K562 (cell line): ENCODE measurements at regions not wholly inside any gene's neighbourhood (a gene's known extent, or its start where the extent isn't known, plus 50 kb on each side); places are given as distances from the start of the nearest gene placed in this dataset.

Experiments
- ATAC-seq: fragments of 200-7000 bp; cut with Tn5 transposase; 3 replicates; pipeline ENCODE4 v1.9.1; 2020; ENCODE audit warnings: moderate library complexity
- BruUV-seq: library from RNA; stranded (reverse); fragments of 400-500 nt; replicated peaks from 2 replicates; lab custom pipeline; 2021; lab: Mats Ljungman, UMichigan
- CTCF ChIA-PET: fragments of 300-600 bp; formaldehyde crosslinking; extraction: SDS; loops from one replicate; lab custom pipeline; 2021; ENCODE audit warnings: low intra/inter-chr PET ratio; lab: Yijun Ruan, JAX
- POLR2A ChIA-PET: fragments of 300-600, 350-650 bp; sonication (Branson Sonifier 250); formaldehyde crosslinking; extraction: SDS; loops from one replicate; lab custom pipeline; 2021; ENCODE audit warnings: antibody characterized with exemption, inconsistent platforms; lab: Yijun Ruan, JAX
- DNase-seq, 4 experiments: peaks; one replicate each; pipeline versions ENCODE4 v3.0.0 to v3.0.0-alpha.2; 2011 to 2018; ENCODE audit warnings: low spot score in 3 of 4, mixed read lengths in 3 of 4; ENCODE audit errors: extremely low read depth in 1 of 4
- FAIRE-seq: peaks from 2 replicates; lab custom pipeline; 2011; peaks lifted over from hg19 to GRCh38; lab: Jason Lieb, UNC
- H2AFZ ChIP-seq: 2 replicates; pipeline ENCODE4 v1.6.0; 2011; ENCODE audit warnings: low read depth, low read length, control low read depth, inconsistent platforms
- H3K27ac ChIP-seq: fragments of 200-600 bp; 3 replicates; pipeline ENCODE4 v1.8.0; 2011; ENCODE audit warnings: low read depth, mild to moderate bottlenecking, control low read depth, inconsistent platforms, low read length, moderate library complexity, mixed read lengths; ENCODE audit errors: extremely low read depth
- H3K27me3 ChIP-seq, 2 experiments: fragments of 300-600 bp in 1 of 2; 2 replicates in 1 of 2; 3 replicates in 1 of 2; pipeline versions ENCODE4 v1.6.0 to v1.8.0; 2011; ENCODE audit warnings: inconsistent platforms in 2 of 2, low read length in 2 of 2, mild to moderate bottlenecking in 1 of 2, mixed read lengths in 1 of 2, moderate library complexity in 1 of 2; ENCODE audit not compliant: control insufficient read depth in 2 of 2, insufficient read depth in 2 of 2
- H3K36me3 ChIP-seq: fragments of 300-600 bp; 3 replicates; pipeline ENCODE4 v1.8.0; 2011; ENCODE audit warnings: mild to moderate bottlenecking, low read length, inconsistent platforms; ENCODE audit not compliant: control insufficient read depth, insufficient read depth
- H3K4me1 ChIP-seq, 2 experiments: fragments of 200-600 bp in 1 of 2; replicated peaks in 1 of 2; 2 replicates in 1 of 2; 3 replicates in 1 of 2; pipeline versions ENCODE4 v1.5.1 to v1.8.0; 2011; ENCODE audit warnings: inconsistent platforms in 2 of 2, low read length in 2 of 2, mild to moderate bottlenecking in 1 of 2, mixed read lengths in 1 of 2, moderate library complexity in 1 of 2; ENCODE audit not compliant: control insufficient read depth in 2 of 2, insufficient read depth in 2 of 2
- H3K4me2 ChIP-seq: 2 replicates; pipeline ENCODE4 v1.6.1; 2011; ENCODE audit warnings: low read length, control low read depth, inconsistent platforms, mixed read lengths; ENCODE audit not compliant: insufficient read depth
- H3K4me3 ChIP-seq: fragments of 200-600 bp; sonication (generic), shearing (Covaris generic); 2 replicates; pipeline ENCODE4 v1.5.1; 2016; ENCODE audit warnings: control low read depth, inconsistent platforms
- H3K79me2 ChIP-seq: fragments of 200-600 bp; 3 replicates; pipeline ENCODE4 v1.8.0; 2011; ENCODE audit warnings: low read length, inconsistent platforms; ENCODE audit not compliant: control insufficient read depth, insufficient read depth
- H3K9ac ChIP-seq, 2 experiments: 2 replicates each; pipeline versions ENCODE4 v1.6.0 to v1.6.1; 2011; ENCODE audit warnings: low read depth in 2 of 2, low read length in 2 of 2, control low read depth in 1 of 2, inconsistent platforms in 1 of 2, mild to moderate bottlenecking in 1 of 2, mixed read lengths in 1 of 2; ENCODE audit not compliant: insufficient read depth in 1 of 2
- H3K9me1 ChIP-seq: one replicate; pipeline ENCODE4 v1.6.0; 2011; ENCODE audit warnings: inconsistent platforms, mild to moderate bottlenecking, low read length, moderate library complexity; ENCODE audit not compliant: control insufficient read depth, insufficient read depth
- H3K9me3 ChIP-seq: replicated peaks from 2 replicates; pipeline ENCODE4 v1.5.1; 2011; ENCODE audit warnings: low read depth, low read length, inconsistent platforms; ENCODE audit not compliant: control insufficient read depth, insufficient read depth
- H4K20me1 ChIP-seq: replicated peaks from 2 replicates; pipeline ENCODE4 v1.6.1; 2011; ENCODE audit warnings: low read length, inconsistent platforms, mixed read lengths; ENCODE audit not compliant: control insufficient read depth, insufficient read depth
- C11orf30 ChIP-seq: fragments of 450-650 bp; IDR thresholded peaks from 2 replicates; pipeline ENCODE4 v1.6.1; 2016; ENCODE audit warnings: low read depth, mild to moderate bottlenecking
- DACH1 ChIP-seq: fragments of 450-650 bp; IDR thresholded peaks from 2 replicates; pipeline ENCODE4 v1.6.1; 2018; ENCODE audit not compliant: partially characterized antibody
- E2F1 ChIP-seq: sonication (generic); formaldehyde crosslinking; IDR thresholded peaks from 2 replicates; pipeline ENCODE4 v1.8.1; 2023; ENCODE audit warnings: mild to moderate bottlenecking, missing genetic modification reagents, moderate library complexity
- EP400 ChIP-seq: fragments of 450-650 bp; IDR thresholded peaks from 2 replicates; pipeline ENCODE4 v1.6.1; 2017; ENCODE audit warnings: antibody characterized with exemption, mild to moderate bottlenecking, moderate library complexity
- ESRRB ChIP-seq: fragments of 250-450 bp; sonication (Bioruptor Pico); IDR thresholded peaks from 2 replicates; pipeline ENCODE4 v1.5.0; 2020; ENCODE audit warnings: mild to moderate bottlenecking, moderate library complexity, borderline replicate concordance
- FOSL1 ChIP-seq: fragments of 200-800 bp; sonication (Bioruptor generic); conservative IDR thresholded peaks from 2 replicates; pipeline ENCODE4 v1.6.1; 2016; ENCODE audit warnings: missing genetic modification characterization, missing compliant biosample characterization
- GABPA ChIP-seq: fragments of 200-800 bp; sonication (Bioruptor generic); conservative IDR thresholded peaks from 2 replicates; pipeline ENCODE4 v1.6.1; 2016; ENCODE audit warnings: low read depth, missing genetic modification characterization, missing compliant biosample characterization
- HDAC6 ChIP-seq: IDR thresholded peaks from 2 replicates; pipeline ENCODE4 v1.6.1; 2012; ENCODE audit warnings: low read depth, mild to moderate bottlenecking, control low read depth, inconsistent platforms, low read length, moderate library complexity
- HNRNPK ChIP-seq: fragments of 200-400 bp; formaldehyde crosslinking; IDR thresholded peaks from one replicate; pipeline ENCODE4 v1.6.1; 2018; ENCODE audit warnings: mild to moderate bottlenecking, low read depth, low read length; ENCODE audit not compliant: poor library complexity, severe bottlenecking
- MAX ChIP-seq: sonication (generic); formaldehyde crosslinking; IDR thresholded peaks from 2 replicates; pipeline ENCODE4 v1.9.0; 2022; ENCODE audit warnings: mild to moderate bottlenecking, missing genetic modification reagents
- NFYB ChIP-seq: IDR thresholded peaks from 2 replicates; pipeline ENCODE4 v1.6.1; 2011; ENCODE audit warnings: mild to moderate bottlenecking, moderate library complexity; ENCODE audit not compliant: insufficient read length; ENCODE audit errors: extremely low read depth
- POLR2A ChIP-seq: fragments of 450-650 bp; conservative IDR thresholded peaks from 2 replicates; pipeline ENCODE4 v1.6.1; 2016
- TGIF2 ChIP-seq: sonication (generic); formaldehyde crosslinking; IDR thresholded peaks from 2 replicates; pipeline ENCODE4 v1.8.1; 2022; ENCODE audit warnings: mild to moderate bottlenecking, missing genetic modification reagents, moderate library complexity
- USF1 ChIP-seq: sonication (generic); formaldehyde crosslinking; IDR thresholded peaks from 2 replicates; pipeline ENCODE4 v1.9.0; 2022; ENCODE audit warnings: mild to moderate bottlenecking, missing genetic modification reagents
- ZBTB12 ChIP-seq: fragments of 250-450 bp; sonication (Bioruptor Pico); IDR thresholded peaks from 2 replicates; pipeline ENCODE4 v1.4.0; 2020
- ZNF263 ChIP-seq: sonication (generic); formaldehyde crosslinking; IDR thresholded peaks from 2 replicates; pipeline ENCODE4 v1.8.0; 2022; ENCODE audit warnings: mild to moderate bottlenecking, missing genetic modification reagents, borderline replicate concordance
- ZNF347 ChIP-seq: fragments of 450-650 bp; formaldehyde crosslinking; IDR thresholded peaks from 2 replicates; pipeline ENCODE4 v1.4.0; 2020; ENCODE audit warnings: low read depth, mild to moderate bottlenecking, moderate library complexity
- ZNF668 ChIP-seq: fragments of 250-450 bp; sonication (Bioruptor Pico); IDR thresholded peaks from 2 replicates; pipeline ENCODE4 v1.8.0; 2022; ENCODE audit warnings: mild to moderate bottlenecking, inconsistent platforms
- WGBS: fragments of 100-300 bp; shearing (Covaris generic); methylation state at CpG from one replicate; pipeline ENCODE4 v1.1.6; 2016; ENCODE audit warnings: low coverage, mixed read lengths; ENCODE audit not compliant: insufficient coverage; ENCODE audit errors: missing lambda C conversion rate; 5-methylcytosine and 5-hydroxymethylcytosine counted together
- in situ Hi-C: fragments of 300-500 bp; cut with MboI; formaldehyde crosslinking; loops from 4 replicates; pipeline ENCODE4 v1.15.0; 2018; ENCODE audit warnings: inconsistent platforms, mixed read lengths
- intact Hi-C: fragments of 100-400 bp; cut with micrococcal nuclease; formaldehyde crosslinking; loops from 2 replicates; pipeline ENCODE4 v1.14.2; 2022

GRCh38 chr6:56760842-56761241 lies 118.2 kb upstream of the DST start:
- H3K79me2 ChIP-seq: no peaks in the 10 kb centered on the region
- POLR2A ChIA-PET: interaction anchor here (1.0 kb wide), 1 partner anchor 211 kb away, joined by 3 read pairs; no protein-coding TSS in a partner anchor
- no peak overlapping the region for H3K4me3 ChIP-seq
- FAIRE-seq: no peak
- DNase-seq: no peak
- intact Hi-C loops: no loop called here
- ATAC-seq: no peak
- no peak overlapping the region for H3K4me2 ChIP-seq
- no TSS peak for BruUV-seq
- H3K4me1 ChIP-seq: no peaks in the 10 kb centered on the region
- CTCF ChIA-PET: no interaction called here
- H3K9me1 ChIP-seq: no peaks in the 10 kb centered on the region
- 0% methylated on average over 1 of the region's 1 CpG for WGBS
- H3K9ac ChIP-seq: no peak overlapping the region
- H3K9me3 ChIP-seq: no peaks in the 10 kb centered on the region
- in situ Hi-C loops: no loop called here
- TF ChIP-seq C11orf30 (no peak), MAX (CRISPR knock-in tag) (no peak), DACH1 (no peak), ZNF668 (CRISPR knock-in tag) (no peak), FOSL1 (tag) (no peak), HNRNPK (no peak), ZNF263 (CRISPR knock-in tag) (no peak), E2F1 (no peak), ZBTB12 (CRISPR knock-in tag) (no peak), TGIF2 (CRISPR knock-in tag) (no peak), GABPA (tag) (no peak), ESRRB (CRISPR knock-in tag) (no peak), HDAC6 (no peak), NFYB (no peak), EP400 (no peak), USF1 (CRISPR knock-in tag) (no peak), ZNF347 (no peak), POLR2A (no peak)
- H3K27me3 ChIP-seq: no peaks in the 10 kb centered on the region
- H3K27ac ChIP-seq: no peak overlapping the region
- 0 out of 2 replicates have a peak, but pooled peaks cover 5% of the 10 kb centered on the region for H4K20me1 ChIP-seq
- H3K36me3 ChIP-seq: no peaks in the 10 kb centered on the region
- no peak overlapping the region for H2AFZ ChIP-seq
